DOHH2 (cell line): ENCODE measurements at regions not wholly inside any gene's neighbourhood (a gene's known extent, or its start where the extent isn't known, plus 50 kb on each side); places are given as distances from the start of the nearest gene placed in this dataset.

ENCODE experiments used
- CTCF ChIP-seq: fragments of 200-600 bp; sonication (generic); IDR thresholded peaks from one replicate; pipeline ENCODE4 v1.5.1; 2014; ENCODE audit warnings: antibody characterized with exemption, mild to moderate bottlenecking, low read depth, low read length; ENCODE audit not compliant: poor library complexity, severe bottlenecking
- EZH2phosphoT487 ChIP-seq: fragments of 200-600 bp; sonication (generic); IDR thresholded peaks from 2 replicates; pipeline ENCODE4 v1.6.1; 2017; ENCODE audit warnings: borderline replicate concordance, mild to moderate bottlenecking, antibody characterized with exemption, low read length, moderate library complexity, mixed read lengths

GRCh38 chr9:113721856-113722255, 154.3 kb upstream of the ZNF618 start:
- no peak for TF ChIP-seq CTCF
- no peak for TF ChIP-seq EZH2phosphoT487
